NCI-H1694 (cell line): ENCODE measurements at regions not wholly inside any gene's neighbourhood (a gene's known extent, or its start where the extent isn't known, plus 50 kb on each side); places are given as distances from the start of the nearest gene placed in this dataset.

Experiments used
- DNase-seq: peaks from one replicate; lab custom pipeline; 2025; lab: John Stamatoyannopoulos, UW

DNA sequence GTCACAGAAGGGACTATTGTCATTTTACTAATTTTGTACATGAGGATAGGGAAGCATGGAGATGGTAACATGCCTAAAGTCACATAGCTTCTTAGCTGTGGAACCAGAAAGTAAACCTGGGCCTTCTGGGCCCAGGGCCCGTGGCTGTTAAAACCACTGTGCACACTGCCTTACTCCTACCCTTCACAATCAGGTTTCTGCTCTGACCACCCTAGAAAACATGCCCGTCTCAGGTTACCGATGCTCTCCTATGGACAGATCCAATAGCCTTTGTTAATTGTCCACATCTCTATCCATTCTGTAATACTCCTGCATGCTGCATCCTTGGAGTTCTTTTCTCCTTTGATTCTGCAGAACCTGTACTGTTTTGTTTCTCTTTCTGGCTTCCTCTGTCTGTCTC, 79.0 kb upstream of the TACR1 start:
- DNase-seq: no peak

DNA sequence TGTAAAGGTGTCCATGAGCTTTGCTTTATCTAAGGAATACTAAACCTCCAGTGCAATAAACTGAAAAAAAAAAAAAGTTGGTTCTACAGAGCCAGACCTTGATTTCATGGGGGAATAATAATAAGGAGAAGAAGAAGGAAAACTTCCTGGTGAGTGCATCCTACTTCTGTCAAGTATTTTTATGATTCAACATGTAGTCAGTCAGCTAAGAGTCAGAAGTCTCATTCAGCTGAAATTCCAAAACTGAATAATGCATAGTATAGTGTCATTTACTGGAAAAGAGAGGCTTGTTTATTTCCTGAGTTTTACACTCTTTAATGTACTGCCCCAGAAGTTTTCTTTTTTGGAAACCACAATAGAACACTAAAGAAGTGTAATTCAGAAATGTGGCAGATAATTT, 77.8 kb upstream of the TACR1 start:
- no peak for DNase-seq

DNA sequence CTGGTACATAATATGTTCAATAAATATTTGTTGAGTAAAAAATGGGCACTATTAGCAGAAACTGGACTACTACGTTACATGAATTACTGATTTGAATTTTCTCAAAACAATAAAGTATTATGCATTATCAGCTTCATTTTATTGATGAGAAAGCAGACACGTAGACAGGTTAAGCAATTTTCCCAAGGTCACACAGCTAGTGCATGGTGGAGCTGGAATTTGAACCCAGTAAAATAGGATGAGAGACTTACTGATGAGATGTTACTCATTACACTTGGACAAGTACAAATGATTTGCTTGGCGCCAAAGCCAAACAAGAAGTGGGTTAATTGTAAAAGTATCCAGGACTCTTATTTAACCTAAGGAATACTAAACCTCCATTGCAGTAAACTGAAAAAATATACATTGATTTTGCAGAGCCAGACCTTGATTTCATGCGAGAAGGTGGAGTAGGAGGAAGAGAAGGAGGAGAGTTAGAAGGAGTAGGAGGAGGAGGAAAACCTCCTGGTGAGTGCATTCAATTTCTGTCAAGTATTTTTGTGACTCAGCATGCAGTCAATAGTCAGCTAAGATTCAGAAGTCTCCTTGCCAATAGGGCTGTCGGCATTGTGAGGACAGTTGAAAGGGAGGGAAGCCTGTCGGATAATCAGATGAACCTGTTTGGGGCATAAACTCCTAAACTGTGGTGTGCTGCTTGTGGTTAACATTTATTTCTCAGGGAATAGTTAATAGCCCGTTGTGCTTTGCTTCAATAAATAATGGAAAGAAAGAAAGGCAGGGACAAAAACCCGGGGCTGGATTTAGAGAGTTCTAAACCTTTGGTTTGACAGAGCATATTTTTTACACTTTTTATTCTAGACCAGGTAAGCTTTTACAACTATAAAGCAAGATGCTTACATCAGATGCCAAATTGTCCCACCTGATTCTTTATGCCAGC, 77.0 kb upstream of the TACR1 start:
- no peak for DNase-seq

DNA sequence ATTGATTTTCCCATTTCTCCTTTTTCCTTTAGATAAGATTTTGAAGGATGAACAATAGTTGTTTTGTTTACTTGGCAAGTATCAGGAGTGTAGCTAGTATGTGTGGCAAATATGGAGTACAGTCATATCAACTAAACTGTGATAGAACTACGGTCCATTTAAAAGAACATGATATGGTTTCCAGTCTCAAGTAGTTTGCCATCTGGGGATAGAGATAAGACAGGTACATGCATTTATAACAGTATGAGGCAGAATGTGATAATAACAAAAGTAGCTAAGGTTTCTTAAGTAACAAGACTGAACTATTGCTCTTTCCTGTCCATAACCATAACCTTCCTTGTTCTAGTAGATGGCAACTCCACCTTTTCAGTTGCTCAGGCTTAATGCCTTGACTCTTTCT, 75.6 kb upstream of the TACR1 start:
- DNase-seq: no peak

DNA sequence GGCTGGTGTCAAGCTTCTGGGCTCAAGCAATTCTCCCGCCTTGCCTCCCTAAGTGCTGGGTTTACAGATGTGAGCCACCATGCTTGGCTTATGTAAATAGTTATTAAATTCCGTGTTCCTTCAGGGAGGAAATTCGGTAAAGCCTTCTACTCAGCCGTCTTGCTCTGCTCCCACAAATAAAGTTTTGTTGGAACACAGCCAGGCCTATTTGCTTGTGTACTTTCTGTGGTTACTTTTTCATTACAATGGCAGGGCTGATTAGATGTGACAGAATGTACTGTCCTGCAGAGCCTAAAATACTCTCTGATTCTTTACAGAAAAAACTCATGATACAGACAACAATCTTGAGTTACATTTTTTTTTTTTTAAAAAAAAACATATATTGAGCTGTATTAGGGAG, 68.8 kb upstream of the TACR1 start:
- no peak for DNase-seq

DNA sequence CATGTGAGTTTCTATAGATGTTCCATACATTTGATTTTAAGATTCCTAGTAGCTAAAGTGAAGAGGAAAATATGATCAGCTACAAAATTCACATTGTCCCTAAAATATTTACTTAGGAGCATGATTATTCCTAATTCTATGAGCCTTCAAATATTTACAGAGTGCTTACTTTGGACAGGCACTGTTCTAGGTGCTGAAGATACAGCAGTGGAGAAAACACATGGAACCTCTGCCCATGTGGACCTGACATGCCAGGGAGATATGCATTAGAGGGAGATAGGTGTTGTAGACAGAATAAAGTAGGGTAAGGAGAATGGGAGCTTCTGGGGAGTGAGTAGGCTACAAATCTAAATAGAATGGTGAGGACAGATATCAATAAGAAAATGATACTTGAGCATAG, 62.6 kb upstream of the TACR1 start:
- no peak for DNase-seq

DNA sequence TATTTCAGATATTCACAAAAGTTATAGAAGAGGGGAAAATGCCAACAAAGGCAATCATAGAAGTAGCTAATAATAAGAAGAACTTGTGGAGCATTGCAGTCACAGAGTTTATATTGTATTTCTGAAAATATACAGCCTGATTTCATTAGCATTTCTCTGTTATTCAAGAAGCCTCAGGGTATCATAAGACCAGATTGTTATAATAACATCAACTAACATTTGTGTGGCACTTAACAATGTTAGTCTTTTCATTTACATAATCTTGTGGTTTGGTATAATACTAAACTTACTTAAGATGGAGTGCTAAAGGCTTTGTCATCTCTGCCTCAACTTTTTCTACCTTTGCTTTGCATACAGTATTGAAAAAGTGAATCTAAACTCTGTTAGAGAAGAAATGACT, 61.6 kb upstream of the TACR1 start:
- DNase-seq: no peak

DNA sequence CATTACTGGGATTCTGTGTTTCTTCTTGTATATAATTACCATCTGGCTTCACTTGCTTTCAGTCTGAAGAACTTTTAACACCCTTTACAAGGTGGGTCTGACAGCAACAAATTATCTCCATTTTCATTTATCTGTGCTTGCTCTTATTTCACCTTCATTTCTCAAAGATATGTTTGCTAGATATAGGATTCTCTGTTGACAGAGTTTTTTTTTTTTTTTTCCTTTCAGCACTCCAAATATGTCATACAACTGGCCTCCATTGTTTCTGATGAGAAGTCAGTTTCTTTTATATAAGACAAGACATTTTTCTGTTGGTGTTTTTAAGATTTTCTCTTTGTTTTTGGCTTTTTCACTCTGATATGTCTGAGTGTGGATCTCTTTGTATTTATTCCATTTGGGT, 59.3 kb upstream of the TACR1 start:
- DNase-seq: no peak

DNA sequence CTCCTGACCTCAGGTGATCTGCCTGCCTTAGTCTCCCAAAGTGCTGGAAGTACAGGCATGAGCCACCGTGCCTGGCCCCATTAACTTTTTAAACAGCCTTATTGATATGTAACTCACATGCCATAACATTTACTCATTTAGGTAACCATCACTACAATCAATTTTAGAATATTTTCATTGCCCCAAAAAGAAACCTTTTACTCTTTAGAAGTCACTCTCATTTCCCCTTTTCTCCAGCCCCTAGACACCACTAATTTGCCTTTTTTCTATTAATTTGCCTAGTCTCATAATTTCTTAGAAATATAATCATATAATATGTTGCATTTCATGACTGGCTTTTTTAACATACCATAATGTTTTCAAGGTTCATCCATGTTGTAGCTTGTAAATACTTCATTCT, 57.2 kb upstream of the TACR1 start:
- DNase-seq: no peak

DNA sequence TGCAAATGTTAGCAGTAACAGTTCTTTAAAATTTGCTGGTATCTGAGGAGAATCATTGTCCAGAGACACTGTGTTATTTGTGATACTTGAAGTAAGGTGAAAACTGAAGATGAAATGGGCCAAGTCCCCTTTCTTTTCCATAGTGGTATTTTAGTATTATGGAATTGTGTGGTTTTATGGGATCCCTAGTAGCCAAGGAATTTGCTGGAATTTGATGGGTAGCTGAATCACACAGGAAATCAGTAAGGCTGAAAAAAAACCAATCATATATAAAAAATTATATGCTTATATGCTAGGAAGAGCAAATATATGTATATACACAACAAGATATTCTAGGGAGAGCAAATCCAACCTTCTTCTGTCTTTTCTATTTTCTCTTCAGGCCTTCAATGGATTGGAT, 54.2 kb upstream of the TACR1 start:
- no peak for DNase-seq

DNA sequence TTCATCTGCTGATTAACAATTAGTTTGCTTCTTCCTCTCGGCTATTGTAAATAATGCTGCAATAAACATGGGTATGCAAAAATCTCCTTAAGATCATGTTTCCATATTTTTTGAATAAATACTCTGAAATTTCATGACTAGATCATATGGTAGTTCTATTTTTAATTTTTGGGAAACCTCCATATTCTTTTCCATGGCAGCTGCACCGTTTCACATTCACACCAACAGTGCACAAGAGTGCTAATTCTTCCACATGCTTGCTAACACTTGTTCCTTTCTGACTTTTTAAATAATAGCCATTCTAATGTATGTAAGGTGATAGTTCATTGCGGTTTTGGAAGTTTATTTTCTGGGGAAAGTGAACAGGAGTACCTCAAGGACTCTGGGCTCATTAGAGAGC, 52.6 kb upstream of the TACR1 start:
- no peak for DNase-seq
